GM13976 (cell line): ENCODE measurements at regions not wholly inside any gene's neighbourhood (a gene's known extent, or its start where the extent isn't known, plus 50 kb on each side); places are given as distances from the start of the nearest gene placed in this dataset.
"Not testable (repeated sequence)": the region's sequence is repeated elsewhere in the genome, so short reads cannot be mapped to it uniquely, and the experiment has no call there.

Source experiments
- DNase-seq: peaks from one replicate; pipeline ENCODE4 v3.0.0; 2012; ENCODE audit warnings: low spot score
- CTCF ChIP-seq: IDR thresholded peaks from 2 replicates; pipeline ENCODE4 v1.5.1; 2012; ENCODE audit warnings: borderline replicate concordance, mild to moderate bottlenecking; ENCODE audit not compliant: insufficient read depth; ENCODE audit errors: extremely low read depth, missing control alignments, control extremely low read depth
- in situ Hi-C: fragments of 300-500 bp; cut with MboI; formaldehyde crosslinking; loops from one replicate; pipeline ENCODE4 v1.12.0; 2022; ENCODE audit warnings: low sequenced_read_pairs, mixed read lengths, inconsistent platforms; ENCODE audit not compliant: unreplicated experiment

DNA sequence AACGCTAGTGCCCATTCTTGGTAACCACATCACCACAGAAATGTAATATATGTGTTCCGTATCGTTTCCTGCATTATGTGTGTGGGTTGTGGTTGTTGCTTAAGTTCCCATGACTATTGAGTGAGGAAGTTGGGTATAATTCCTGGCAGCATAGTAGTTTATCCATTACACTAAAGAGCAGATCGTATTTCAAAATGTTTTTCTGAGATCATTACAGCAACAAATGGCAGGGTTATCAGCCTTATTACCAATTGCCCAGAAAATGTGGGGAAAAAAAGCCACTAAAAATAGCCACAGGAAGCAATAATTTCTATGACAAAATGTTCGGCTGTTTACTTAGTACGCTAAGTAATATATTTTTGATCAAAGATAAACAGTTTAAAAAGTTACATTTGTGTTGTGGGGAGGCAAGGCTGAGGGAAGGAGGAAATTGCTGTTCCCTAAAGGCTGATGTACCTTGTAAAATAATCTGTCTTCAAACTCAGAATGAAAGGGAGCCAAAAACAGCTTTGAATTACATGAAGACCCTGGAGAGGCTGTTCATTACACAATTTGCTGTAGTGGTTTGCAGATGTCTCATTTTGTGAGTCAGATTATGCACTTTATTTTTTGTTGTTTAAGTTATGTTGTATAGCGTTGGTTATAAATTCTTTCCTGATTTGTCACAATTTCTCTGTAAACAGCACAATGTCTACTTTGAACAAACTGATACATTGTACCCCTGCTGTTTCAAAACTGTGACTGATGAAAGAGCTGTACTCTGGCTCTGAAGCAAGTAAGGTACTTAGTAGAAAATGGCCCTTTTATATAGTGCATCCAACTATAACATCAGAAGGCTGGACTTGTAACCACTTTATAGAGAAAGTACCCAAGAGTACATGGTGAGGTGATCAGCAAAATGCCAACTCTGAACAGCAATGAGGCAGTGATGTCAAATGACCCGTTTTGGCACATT, 1028.5 kb downstream of the NR2F1-AS1 start:
- no peak for DNase-seq
- TF ChIP-seq CTCF: no peak
- in situ Hi-C loops: no loop called here

DNA sequence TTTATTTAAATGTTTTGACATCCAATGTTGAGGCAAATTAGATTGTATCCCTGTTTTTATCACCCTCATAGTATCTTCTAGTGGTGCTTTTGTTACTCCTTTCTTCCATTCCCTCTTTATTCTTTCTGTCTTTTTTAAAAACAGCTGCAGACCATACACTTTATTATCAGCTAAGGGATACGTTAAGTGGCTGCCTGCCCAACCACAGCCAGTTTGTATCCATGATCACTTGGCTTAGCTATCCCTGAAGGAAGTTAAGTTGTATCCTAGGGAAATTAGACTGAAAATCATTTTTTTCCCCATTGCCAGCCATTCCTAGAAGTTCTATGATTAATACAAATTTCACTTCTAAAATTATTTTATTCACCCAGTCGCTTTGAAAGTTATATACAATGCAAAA, 1032.7 kb downstream of the NR2F1-AS1 start:
- in situ Hi-C loops: no loop called here
- TF ChIP-seq CTCF: no peak
- DNase-seq: no peak

DNA sequence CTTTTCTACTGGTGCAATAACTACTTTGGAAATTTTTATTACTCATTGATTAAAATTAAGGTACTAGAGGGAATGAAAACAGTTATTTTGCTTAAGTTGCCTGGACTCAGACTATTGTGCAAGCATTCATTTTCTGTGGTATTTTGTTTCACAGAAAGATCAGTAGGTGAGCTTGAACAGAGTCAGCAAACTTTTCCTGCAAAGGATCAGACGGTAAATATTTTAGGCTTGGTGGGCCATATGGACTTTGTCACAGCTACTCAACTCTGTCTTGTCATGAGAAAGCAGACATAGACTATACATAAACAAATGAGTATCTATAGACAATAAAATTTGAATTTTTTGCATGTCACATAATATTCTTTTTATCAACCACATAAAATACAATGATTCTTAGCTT, 1036.4 kb downstream of the NR2F1-AS1 start:
- in situ Hi-C loops: no loop called here
- no peak for TF ChIP-seq CTCF
- DNase-seq: no peak

DNA sequence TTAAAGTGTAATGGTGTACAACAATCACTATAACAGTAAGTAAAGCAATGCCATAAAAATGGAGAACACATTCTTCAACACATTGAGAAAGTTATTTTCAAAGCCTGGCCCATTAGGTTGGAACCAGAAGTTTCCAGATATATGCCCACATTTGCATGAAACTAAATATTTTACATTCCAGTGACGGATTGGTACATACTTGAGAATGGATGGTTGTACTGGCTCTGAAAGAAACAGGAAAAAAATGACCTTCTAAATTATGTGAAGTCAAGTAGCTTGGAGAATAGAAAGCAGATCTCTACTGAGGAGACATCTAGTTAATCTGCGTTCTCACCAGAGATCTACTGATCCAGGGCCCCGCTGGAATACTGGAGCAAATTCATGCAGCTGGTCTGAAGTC, 1037.0 kb downstream of the NR2F1-AS1 start:
- DNase-seq: no peak
- in situ Hi-C loops: no loop called here
- TF ChIP-seq CTCF: no peak

DNA sequence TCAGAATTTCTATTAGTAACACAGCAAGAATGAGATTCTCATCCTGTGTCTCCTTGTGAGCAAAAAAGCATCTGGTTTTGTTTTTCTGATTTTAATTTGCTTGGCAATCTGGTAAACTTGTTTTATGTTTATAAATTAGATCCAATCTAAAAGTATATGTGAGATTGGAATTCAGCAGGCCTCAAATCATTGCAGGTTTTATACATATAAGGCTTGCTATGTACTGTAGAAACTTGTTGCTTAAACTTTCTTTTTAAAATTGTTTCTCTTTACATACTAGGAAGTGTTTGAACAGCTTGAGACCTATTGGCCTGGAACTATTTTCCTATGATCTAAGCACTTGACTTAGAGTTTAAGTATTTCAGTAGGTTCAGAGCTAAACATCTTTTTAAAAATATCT, 1037.8 kb downstream of the NR2F1-AS1 start:
- in situ Hi-C loops: no loop called here
- TF ChIP-seq CTCF: no peak
- no peak for DNase-seq

GRCh38 chr5:92542017-92542416, 1039.0 kb downstream of the NR2F1-AS1 start:
- DNase-seq, in situ Hi-C loops: not testable (repeated sequence)

DNA sequence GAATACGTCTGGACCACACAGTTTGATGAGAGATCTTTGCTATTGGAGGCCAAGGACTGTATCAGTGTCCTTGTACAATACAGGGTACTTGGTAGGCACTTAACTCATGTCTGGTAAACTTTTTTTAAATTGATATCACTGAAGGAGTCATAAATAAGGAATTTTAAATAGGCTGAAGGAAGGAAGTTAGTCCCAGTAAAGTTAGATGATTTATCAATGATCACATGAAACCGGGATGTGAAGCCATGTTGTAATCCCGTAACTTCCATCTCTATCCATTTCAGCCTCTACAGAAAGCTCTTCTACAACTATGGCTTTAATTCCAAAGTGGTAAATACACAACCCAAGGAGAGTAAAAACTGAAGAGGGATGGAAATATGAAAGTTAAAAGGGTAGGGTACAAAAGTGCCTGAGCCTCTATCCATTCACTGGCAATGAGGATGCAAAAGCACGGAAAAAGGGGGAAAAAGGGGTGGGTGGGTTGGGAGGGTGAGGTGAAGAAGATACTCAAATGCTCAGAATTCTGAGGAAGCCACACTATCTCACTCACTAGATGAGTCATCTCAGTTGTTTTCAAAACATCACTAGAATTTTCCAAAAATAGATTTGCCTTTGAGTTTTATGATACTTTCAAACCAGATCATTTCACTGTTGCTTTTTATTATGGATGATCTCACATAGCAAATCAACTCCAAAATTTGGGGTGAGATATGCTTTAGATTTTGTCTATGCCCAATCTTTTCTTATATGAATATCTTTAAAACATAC, 1053.5 kb downstream of the NR2F1-AS1 start:
- in situ Hi-C loops: no loop called here
- TF ChIP-seq CTCF: no peak
- no peak for DNase-seq
